A673 (cell line): ENCODE measurements at regions not wholly inside any gene's neighbourhood (a gene's known extent, or its start where the extent isn't known, plus 50 kb on each side); places are given as distances from the start of the nearest gene placed in this dataset.

Source experiments
- EZH2 ChIP-seq: fragments of 200-600 bp; sonication (generic); IDR thresholded peaks from 2 replicates; pipeline ENCODE4 v1.6.1; 2017; ENCODE audit warnings: borderline replicate concordance, low read depth, mild to moderate bottlenecking, mixed read lengths, antibody characterized with exemption, low read length; ENCODE audit not compliant: poor library complexity, severe bottlenecking
- TF ChIP-seq, protein P1 (sequence below): fragments of 300-800, 200-600 bp; sonication (generic); conservative IDR thresholded peaks from 2 replicates; pipeline ENCODE4 v1.5.1; 2017; ENCODE audit warnings: low read depth, mild to moderate bottlenecking, antibody characterized with exemption, low read length, moderate library complexity, mixed read lengths

DNA sequence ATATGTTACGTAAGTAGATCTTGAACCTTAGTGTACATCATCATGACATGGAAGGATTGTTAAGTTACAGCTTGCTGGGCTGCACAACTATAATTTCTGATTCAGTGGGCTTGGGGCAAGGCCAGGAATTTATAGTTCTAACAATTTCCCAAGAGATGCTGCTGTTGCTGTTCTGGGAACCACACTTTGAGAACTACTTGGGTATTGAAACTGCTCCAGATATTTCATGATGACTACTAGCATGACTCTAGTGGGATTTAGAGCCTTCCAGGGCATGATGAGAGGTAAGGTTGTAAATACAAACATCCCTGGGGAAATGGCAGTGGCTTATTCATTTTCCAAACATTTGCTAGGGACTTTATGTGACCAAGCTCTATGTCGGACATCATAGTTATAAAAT, 904.8 kb upstream of the SEL1L start:
- TF ChIP-seq, protein P1, sequence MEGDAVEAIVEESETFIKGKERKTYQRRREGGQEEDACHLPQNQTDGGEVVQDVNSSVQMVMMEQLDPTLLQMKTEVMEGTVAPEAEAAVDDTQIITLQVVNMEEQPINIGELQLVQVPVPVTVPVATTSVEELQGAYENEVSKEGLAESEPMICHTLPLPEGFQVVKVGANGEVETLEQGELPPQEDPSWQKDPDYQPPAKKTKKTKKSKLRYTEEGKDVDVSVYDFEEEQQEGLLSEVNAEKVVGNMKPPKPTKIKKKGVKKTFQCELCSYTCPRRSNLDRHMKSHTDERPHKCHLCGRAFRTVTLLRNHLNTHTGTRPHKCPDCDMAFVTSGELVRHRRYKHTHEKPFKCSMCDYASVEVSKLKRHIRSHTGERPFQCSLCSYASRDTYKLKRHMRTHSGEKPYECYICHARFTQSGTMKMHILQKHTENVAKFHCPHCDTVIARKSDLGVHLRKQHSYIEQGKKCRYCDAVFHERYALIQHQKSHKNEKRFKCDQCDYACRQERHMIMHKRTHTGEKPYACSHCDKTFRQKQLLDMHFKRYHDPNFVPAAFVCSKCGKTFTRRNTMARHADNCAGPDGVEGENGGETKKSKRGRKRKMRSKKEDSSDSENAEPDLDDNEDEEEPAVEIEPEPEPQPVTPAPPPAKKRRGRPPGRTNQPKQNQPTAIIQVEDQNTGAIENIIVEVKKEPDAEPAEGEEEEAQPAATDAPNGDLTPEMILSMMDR = no peak
- no peak for TF ChIP-seq EZH2
